ENCODE measurements at regions not wholly inside any gene's neighbourhood (a gene's known extent, or its start where the extent isn't known, plus 50 kb on each side); places are given as distances from the start of the nearest gene placed in this dataset.
A peak's percentile ranks its signal among the peaks of the same experiment; 100 is the strongest.

DNA sequence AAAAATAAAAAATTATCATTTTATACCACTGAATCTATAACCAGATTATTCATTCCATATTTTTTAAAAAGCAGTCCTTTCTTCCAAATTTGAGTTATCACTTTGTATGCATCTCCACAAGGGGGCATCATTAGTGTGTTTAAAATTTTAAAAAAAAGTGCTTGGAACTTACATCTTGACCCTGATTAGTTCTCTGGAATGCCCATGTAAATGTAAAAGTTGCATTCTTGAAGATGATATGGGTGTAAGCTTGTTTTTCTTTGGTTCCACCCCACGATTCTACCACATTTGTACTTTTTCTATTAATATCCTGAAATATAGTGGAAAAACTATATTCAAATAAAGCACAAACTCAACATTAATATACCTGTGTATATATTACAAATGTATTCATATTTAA lies 144.9 kb downstream of the ELAPOR2 start:
- Histone ChIP-seq H3K4me3 (ENCODE audit: insufficient read depth, low read length, poor library complexity, severe bottlenecking) (no peak overlapping the region), H3K9me2 (replicated peaks; ENCODE audit: insufficient read depth, low read length) (no peaks in the 10 kb centered on the region), H3K27ac (ENCODE audit: low read depth, low read length) (no peak overlapping the region), H3K36me3 (ENCODE audit: low read length) (0 out of 2 replicates have a peak, but pooled peaks cover 3% of the 10 kb centered on the region), H3K4me2 (ENCODE audit: low read depth, low read length, poor library complexity, severe bottlenecking) (no peak overlapping the region), H2AFZ (ENCODE audit: low read depth, low read length, severe bottlenecking) (no peak overlapping the region), H3K9me3 (ENCODE audit: insufficient read depth, low read length) (no peaks in the 10 kb centered on the region), H3F3A (ENCODE audit: insufficient read depth) (no peaks in the 10 kb centered on the region), H3K79me2 (ENCODE audit: insufficient read depth, low read length) (no peaks in the 10 kb centered on the region), H3K27me3 (ENCODE audit: low read length) (no peaks in the 10 kb centered on the region), H3K9ac (ENCODE audit: low read length) (no peak overlapping the region), H4K20me1 (ENCODE audit: low read depth, low read length) (no peaks in the 10 kb centered on the region)
- no peak for TF ChIP-seq EZH2phosphoT487 (conservative IDR thresholded peaks at IDR 0.05; ENCODE audit: low read length)
- TF ChIP-seq, protein P1, sequence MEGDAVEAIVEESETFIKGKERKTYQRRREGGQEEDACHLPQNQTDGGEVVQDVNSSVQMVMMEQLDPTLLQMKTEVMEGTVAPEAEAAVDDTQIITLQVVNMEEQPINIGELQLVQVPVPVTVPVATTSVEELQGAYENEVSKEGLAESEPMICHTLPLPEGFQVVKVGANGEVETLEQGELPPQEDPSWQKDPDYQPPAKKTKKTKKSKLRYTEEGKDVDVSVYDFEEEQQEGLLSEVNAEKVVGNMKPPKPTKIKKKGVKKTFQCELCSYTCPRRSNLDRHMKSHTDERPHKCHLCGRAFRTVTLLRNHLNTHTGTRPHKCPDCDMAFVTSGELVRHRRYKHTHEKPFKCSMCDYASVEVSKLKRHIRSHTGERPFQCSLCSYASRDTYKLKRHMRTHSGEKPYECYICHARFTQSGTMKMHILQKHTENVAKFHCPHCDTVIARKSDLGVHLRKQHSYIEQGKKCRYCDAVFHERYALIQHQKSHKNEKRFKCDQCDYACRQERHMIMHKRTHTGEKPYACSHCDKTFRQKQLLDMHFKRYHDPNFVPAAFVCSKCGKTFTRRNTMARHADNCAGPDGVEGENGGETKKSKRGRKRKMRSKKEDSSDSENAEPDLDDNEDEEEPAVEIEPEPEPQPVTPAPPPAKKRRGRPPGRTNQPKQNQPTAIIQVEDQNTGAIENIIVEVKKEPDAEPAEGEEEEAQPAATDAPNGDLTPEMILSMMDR (IDR thresholded peaks at IDR 0.05; ENCODE audit: insufficient read depth, low read length, poor library complexity, severe bottlenecking): peak; percentile 87
